NCI-H1417 (cell line): ENCODE measurements at regions not wholly inside any gene's neighbourhood (a gene's known extent, or its start where the extent isn't known, plus 50 kb on each side); places are given as distances from the start of the nearest gene placed in this dataset.

Experiments
- DNase-seq, 3 experiments: peaks; one replicate each; lab custom pipeline; 2025; lab: John Stamatoyannopoulos, UW

GRCh38 chr14:97517566-97518234 is 720.5 kb downstream of the VRK1 start:
- no peak for DNase-seq

- no peak for DNase-seq
Observed at GRCh38 chr14:97523936-97524335, 726.8 kb downstream of the VRK1 start.

- DNase-seq = no peak
Observed at GRCh38 chr14:97524589-97525319, 727.6 kb downstream of the VRK1 start.

GRCh38 chr14:97527993-97528392 is 730.8 kb downstream of the VRK1 start:
- DNase-seq = no peak

GRCh38 chr14:97532052-97532451 is 734.9 kb downstream of the VRK1 start:
- DNase-seq = no peak

GRCh38 chr14:97536421-97536820 is 739.2 kb downstream of the VRK1 start:
- DNase-seq = peak in 2 of 3 experiments; percentile 41 to 66

- no peak for DNase-seq
Observed at GRCh38 chr14:97538749-97539410, 741.7 kb downstream of the VRK1 start.

GRCh38 chr14:97539411-97539795 is 742.2 kb downstream of the VRK1 start:
- DNase-seq = no peak

- no peak for DNase-seq
Observed at GRCh38 chr14:97539884-97540283, 742.7 kb downstream of the VRK1 start.

- no peak for DNase-seq
Observed at GRCh38 chr14:97543221-97543620, 746.0 kb downstream of the VRK1 start.

GRCh38 chr14:97543816-97544215 is 746.6 kb downstream of the VRK1 start:
- no peak for DNase-seq

- DNase-seq = no peak
Observed at GRCh38 chr14:97544571-97544970, 747.4 kb downstream of the VRK1 start.

GRCh38 chr14:97546491-97547230 is 749.5 kb downstream of the VRK1 start:
- DNase-seq = no peak

GRCh38 chr14:97550463-97550862 is 753.3 kb downstream of the VRK1 start:
- no peak for DNase-seq

GRCh38 chr14:97554597-97554996 is 757.4 kb downstream of the VRK1 start:
- no peak for DNase-seq

GRCh38 chr14:97564334-97564733 is 767.2 kb downstream of the VRK1 start:
- DNase-seq = no peak

- DNase-seq = no peak
Observed at GRCh38 chr14:97571201-97571600, 774.0 kb downstream of the VRK1 start.

- no peak for DNase-seq
Observed at GRCh38 chr14:97571866-97572555, 774.8 kb downstream of the VRK1 start.

GRCh38 chr14:97572583-97573458 is 775.6 kb downstream of the VRK1 start:
- no peak for DNase-seq

- DNase-seq = no peak
Observed at GRCh38 chr14:97575677-97576076, 778.5 kb downstream of the VRK1 start.
